SU-DHL-6 (cell line): ENCODE measurements at regions not wholly inside any gene's neighbourhood (a gene's known extent, or its start where the extent isn't known, plus 50 kb on each side); places are given as distances from the start of the nearest gene placed in this dataset.

Experiments
- H2AFZ ChIP-seq: fragments of 200-600 bp; sonication (generic); 2 replicates; pipeline ENCODE4 v1.6.1; 2014; ENCODE audit warnings: low read depth, mild to moderate bottlenecking, moderate library complexity, mixed read lengths, antibody characterized with exemption, low read length; ENCODE audit not compliant: severe bottlenecking
- H3F3A ChIP-seq: fragments of 200-600 bp; shearing (Covaris generic); 2 replicates; pipeline ENCODE4 v1.6.0; 2016; ENCODE audit warnings: antibody characterized with exemption, mild to moderate bottlenecking; ENCODE audit not compliant: insufficient read depth
- H3K27ac ChIP-seq: fragments of 200-600 bp; sonication (generic); 2 replicates; pipeline ENCODE4 v1.5.1; 2016; ENCODE audit warnings: low read depth, mild to moderate bottlenecking, low read length, moderate library complexity, mixed read lengths
- H3K27me3 ChIP-seq: fragments of 200-600 bp; sonication (generic), shearing (Covaris generic); 2 replicates; pipeline ENCODE4 v1.6.0; 2014; ENCODE audit warnings: mild to moderate bottlenecking, low read length
- H3K36me3 ChIP-seq: fragments of 200-600 bp; sonication (generic); 2 replicates; pipeline ENCODE4 v1.6.1; 2014; ENCODE audit warnings: mild to moderate bottlenecking, low read length, mixed read lengths
- H3K4me2 ChIP-seq: fragments of 300-600, 200-600 bp; shearing (Covaris generic), sonication (generic); 2 replicates; pipeline ENCODE4 v1.6.0; 2014; ENCODE audit warnings: low read length, low read depth, mild to moderate bottlenecking; ENCODE audit not compliant: poor library complexity, severe bottlenecking
- H3K4me3 ChIP-seq: fragments of 200-600 bp; sonication (generic); 2 replicates; pipeline ENCODE4 v1.5.1; 2014; ENCODE audit warnings: antibody characterized with exemption, low read length, mild to moderate bottlenecking, mixed read lengths; ENCODE audit not compliant: insufficient read depth, poor library complexity, severe bottlenecking
- H3K79me2 ChIP-seq: fragments of 200-600 bp; sonication (generic); 2 replicates; pipeline ENCODE4 v1.6.1; 2014; ENCODE audit warnings: mild to moderate bottlenecking, low read length, moderate library complexity; ENCODE audit not compliant: insufficient read depth
- H3K9ac ChIP-seq: fragments of 200-600 bp; sonication (generic); 2 replicates; pipeline ENCODE4 v1.7.0; 2014; ENCODE audit warnings: mild to moderate bottlenecking, low read length
- H3K9me2 ChIP-seq: fragments of 200-600 bp; sonication (generic); replicated peaks from 2 replicates; pipeline ENCODE4 v1.6.1; 2014; ENCODE audit warnings: low read length; ENCODE audit not compliant: insufficient read depth
- H3K9me3 ChIP-seq: fragments of 200-600 bp; sonication (generic); 2 replicates; pipeline ENCODE4 v1.6.1; 2014; ENCODE audit warnings: low read length, mixed read lengths; ENCODE audit not compliant: insufficient read depth
- H4K20me1 ChIP-seq: fragments of 200-600 bp; sonication (generic); 2 replicates; pipeline ENCODE4 v1.6.1; 2014; ENCODE audit warnings: low read depth, mild to moderate bottlenecking, antibody characterized with exemption, low read length, moderate library complexity, mixed read lengths
- CTCF ChIP-seq: fragments of 200-600 bp; sonication (generic); IDR thresholded peaks from one replicate; pipeline ENCODE4 v1.5.1; 2017; ENCODE audit warnings: antibody characterized with exemption, mild to moderate bottlenecking, low read length, moderate library complexity; ENCODE audit not compliant: insufficient read depth, poor library complexity, severe bottlenecking
- EZH2phosphoT487 ChIP-seq: fragments of 200-600 bp; sonication (generic), shearing (Covaris generic); conservative IDR thresholded peaks from 2 replicates; pipeline ENCODE4 v1.6.1; 2018; ENCODE audit warnings: mild to moderate bottlenecking, antibody characterized with exemption, low read length, moderate library complexity, mixed read lengths

DNA sequence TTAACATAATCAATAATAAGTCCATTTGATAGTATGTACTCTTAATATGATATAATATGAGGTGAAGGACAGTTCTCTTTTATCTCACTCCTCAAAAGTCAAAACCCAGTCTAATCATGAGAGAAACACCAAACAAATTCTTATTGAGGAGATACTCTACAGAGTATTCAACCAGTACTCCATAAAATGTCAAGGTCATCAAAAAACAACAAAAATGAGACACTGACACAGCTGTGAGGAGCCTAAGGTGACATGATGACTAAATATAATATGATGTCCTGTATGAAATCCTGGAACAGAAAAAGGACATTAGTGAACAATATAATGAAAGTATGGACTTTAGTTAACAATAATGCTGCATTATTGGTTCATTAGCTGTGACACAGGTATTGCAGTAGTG lies 675.1 kb downstream of the HTR1B start:
- Histone ChIP-seq H2AFZ (no peak overlapping the region), H3K27ac (no peak overlapping the region), H3K79me2 (no peaks in the 10 kb centered on the region), H3K9me3 (no peaks in the 10 kb centered on the region), H3K36me3 (no peaks in the 10 kb centered on the region), H3K9ac (no peak overlapping the region), H3F3A (no peaks in the 10 kb centered on the region), H3K4me2 (no peak overlapping the region), H4K20me1 (no peaks in the 10 kb centered on the region), H3K9me2 (no peaks in the 10 kb centered on the region), H3K27me3 (no peaks in the 10 kb centered on the region), H3K4me3 (no peak overlapping the region)
- no peak for TF ChIP-seq EZH2phosphoT487
- TF ChIP-seq CTCF = no peak

DNA sequence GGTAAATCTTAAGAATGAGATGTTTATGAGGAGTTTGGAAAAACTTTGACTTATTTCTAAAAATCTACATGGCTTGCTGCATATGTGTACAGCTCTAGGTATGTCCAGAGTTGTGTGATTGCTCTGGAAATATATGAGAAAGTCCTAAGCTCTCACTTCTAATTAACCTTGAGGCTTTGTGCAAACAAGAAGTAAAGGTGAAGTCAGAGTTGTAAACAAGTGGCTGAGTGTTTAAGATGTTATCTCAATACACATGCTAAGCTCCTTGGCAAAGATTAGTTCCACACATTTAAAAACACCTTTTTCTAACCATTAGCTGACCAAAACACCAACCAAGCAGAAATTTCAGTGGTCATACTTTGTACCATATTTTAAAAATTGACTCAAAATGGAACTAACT lies 684.2 kb downstream of the HTR1B start:
- Histone ChIP-seq H3F3A (no peaks in the 10 kb centered on the region), H2AFZ (no peak overlapping the region), H3K4me2 (no peak overlapping the region), H3K9me3 (no peaks in the 10 kb centered on the region), H3K27me3 (no peaks in the 10 kb centered on the region), H3K36me3 (no peaks in the 10 kb centered on the region), H3K79me2 (no peaks in the 10 kb centered on the region), H3K4me3 (no peak overlapping the region), H4K20me1 (no peaks in the 10 kb centered on the region), H3K9me2 (no peaks in the 10 kb centered on the region), H3K27ac (no peak overlapping the region), H3K9ac (no peak overlapping the region)
- TF ChIP-seq CTCF = no peak
- TF ChIP-seq EZH2phosphoT487 = no peak

GRCh38 chr6:76776876-76777275 lies 686.4 kb downstream of the HTR1B start:
- no peaks in the 10 kb centered on the region for H3K36me3 ChIP-seq
- no peak overlapping the region for H3K27ac ChIP-seq

GRCh38 chr6:76774781-76775384 lies 688.4 kb downstream of the HTR1B start:
- Histone ChIP-seq H3K36me3 (no peaks in the 10 kb centered on the region), H3K27ac (no peak overlapping the region), H3K4me3 (no peak overlapping the region), H3K4me2 (no peak overlapping the region), H4K20me1 (no peaks in the 10 kb centered on the region), H2AFZ (no peak overlapping the region), H3K9me2 (no peaks in the 10 kb centered on the region), H3K9me3 (no peaks in the 10 kb centered on the region), H3K27me3 (no peaks in the 10 kb centered on the region), H3F3A (no peaks in the 10 kb centered on the region), H3K9ac (no peak overlapping the region), H3K79me2 (no peaks in the 10 kb centered on the region)
- no peak for TF ChIP-seq CTCF
- no peak for TF ChIP-seq EZH2phosphoT487

More at GRCh38 chr6:76776876-76777275, 686.4 kb downstream of the HTR1B start:
- H3K9ac ChIP-seq = no peak overlapping the region
- H3K4me2 ChIP-seq = no peak overlapping the region
- H3K4me3 ChIP-seq = no peak overlapping the region
- no peak for TF ChIP-seq EZH2phosphoT487
- no peaks in the 10 kb centered on the region for H3K27me3 ChIP-seq
- H4K20me1 ChIP-seq = no peaks in the 10 kb centered on the region
- no peaks in the 10 kb centered on the region for H3K9me3 ChIP-seq
- H3K9me2 ChIP-seq = no peaks in the 10 kb centered on the region
- no peaks in the 10 kb centered on the region for H3K79me2 ChIP-seq
- H2AFZ ChIP-seq = no peak overlapping the region
- H3F3A ChIP-seq = no peaks in the 10 kb centered on the region
